GM13977 (cell line): ENCODE measurements at regions not wholly inside any gene's neighbourhood (a gene's known extent, or its start where the extent isn't known, plus 50 kb on each side); places are given as distances from the start of the nearest gene placed in this dataset.

ENCODE experiments used
- DNase-seq: peaks from one replicate; pipeline ENCODE4 v3.0.0; 2012; ENCODE audit warnings: low spot score
- in situ Hi-C: fragments of 300-500 bp; cut with MboI; formaldehyde crosslinking; loops from one replicate; pipeline ENCODE4 v1.12.0; 2022; ENCODE audit warnings: low sequenced_read_pairs, low pct_unique_long_range_greater_than_20kb, mixed read lengths, inconsistent platforms; ENCODE audit not compliant: unreplicated experiment
- TF ChIP-seq, protein P1 (sequence below): IDR thresholded peaks from 2 replicates; pipeline ENCODE4 v1.5.1; 2012; ENCODE audit warnings: mild to moderate bottlenecking, control low read depth; ENCODE audit not compliant: insufficient read depth; ENCODE audit errors: extremely low read depth, missing control alignments

DNA sequence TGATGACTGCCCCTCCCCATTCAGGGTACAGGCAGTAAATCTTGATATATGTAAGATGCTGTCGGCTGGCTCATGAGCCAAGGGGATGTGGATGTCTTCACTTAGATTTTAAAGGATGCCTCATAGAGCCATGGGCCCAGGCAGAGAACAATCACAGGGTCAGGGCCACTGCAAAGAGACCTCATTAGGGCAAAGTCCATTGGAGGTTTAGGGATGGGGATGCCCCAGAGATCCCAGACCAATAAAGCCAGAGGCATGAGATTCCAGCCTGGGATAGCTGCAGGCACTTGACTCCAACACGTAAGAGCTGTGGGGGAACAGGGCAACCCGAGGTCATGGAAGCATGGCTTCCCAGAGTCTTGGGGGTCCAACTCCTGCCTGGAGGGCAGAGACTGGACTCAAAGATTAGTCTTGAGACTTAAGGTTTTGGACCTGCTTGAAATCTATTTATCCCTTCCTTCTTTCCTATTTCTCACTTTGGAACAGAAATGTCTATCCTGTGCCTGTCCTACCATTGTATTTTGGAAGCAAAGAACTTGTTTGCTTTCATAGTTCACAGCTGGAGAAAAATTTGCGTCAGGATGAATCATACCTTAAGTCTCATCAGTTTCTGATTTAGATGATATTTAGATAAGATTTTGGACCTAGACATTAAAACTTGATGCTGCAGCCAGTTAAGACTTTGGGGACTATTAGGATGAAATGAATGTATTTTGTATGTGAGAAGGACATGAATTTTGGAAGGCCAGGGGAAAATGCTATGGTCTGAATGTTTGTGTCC, 101.3 kb upstream of the ADRA1B start:
- TF ChIP-seq, protein P1, sequence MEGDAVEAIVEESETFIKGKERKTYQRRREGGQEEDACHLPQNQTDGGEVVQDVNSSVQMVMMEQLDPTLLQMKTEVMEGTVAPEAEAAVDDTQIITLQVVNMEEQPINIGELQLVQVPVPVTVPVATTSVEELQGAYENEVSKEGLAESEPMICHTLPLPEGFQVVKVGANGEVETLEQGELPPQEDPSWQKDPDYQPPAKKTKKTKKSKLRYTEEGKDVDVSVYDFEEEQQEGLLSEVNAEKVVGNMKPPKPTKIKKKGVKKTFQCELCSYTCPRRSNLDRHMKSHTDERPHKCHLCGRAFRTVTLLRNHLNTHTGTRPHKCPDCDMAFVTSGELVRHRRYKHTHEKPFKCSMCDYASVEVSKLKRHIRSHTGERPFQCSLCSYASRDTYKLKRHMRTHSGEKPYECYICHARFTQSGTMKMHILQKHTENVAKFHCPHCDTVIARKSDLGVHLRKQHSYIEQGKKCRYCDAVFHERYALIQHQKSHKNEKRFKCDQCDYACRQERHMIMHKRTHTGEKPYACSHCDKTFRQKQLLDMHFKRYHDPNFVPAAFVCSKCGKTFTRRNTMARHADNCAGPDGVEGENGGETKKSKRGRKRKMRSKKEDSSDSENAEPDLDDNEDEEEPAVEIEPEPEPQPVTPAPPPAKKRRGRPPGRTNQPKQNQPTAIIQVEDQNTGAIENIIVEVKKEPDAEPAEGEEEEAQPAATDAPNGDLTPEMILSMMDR, result no peak
- DNase-seq, result no peak
- in situ Hi-C loops, result no loop called here

- no peak for DNase-seq
- in situ Hi-C loops, result no loop called here
- TF ChIP-seq, protein P1, result no peak
These were observed 98.8 kb upstream of the ADRA1B start for GRCh38 chr5:159817262-159818029.

DNA sequence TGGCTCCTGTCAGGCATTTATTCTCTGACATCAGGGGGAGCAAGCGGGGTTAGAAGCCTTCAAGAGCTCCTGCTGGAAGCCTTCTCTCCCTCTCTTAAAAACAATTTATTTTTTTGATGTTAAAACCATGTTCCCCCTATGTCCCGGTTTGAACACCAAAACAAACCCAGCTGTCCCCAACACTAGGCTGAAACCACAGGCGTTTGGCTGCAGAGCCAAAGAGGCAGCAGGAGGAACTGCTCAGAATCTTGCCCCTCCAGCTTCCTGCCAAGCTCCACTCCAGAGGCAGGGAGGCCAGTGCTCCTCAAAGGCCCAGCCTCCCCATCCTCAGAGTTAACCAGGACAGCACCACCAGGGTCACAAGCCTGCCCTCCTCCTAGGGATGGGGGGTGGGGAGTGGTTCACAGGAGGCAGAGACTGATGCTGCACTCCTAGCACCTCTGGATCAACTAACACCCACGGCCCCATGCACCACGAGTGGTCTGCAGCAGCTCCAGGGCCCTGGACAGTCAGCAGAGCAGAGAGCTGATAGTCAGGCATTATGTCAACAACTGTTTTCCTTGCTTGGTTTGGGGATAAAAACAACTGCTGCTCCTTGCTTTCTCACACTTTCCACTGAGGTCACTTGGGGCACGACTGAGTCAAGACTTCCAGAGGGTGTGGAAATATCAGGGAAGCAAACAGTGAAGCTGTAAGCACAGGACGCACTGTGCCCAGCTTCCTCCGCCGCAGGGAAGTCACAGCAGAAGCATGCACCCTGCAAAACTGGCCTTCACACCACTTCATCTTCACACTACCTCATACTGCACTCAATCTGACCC, 96.5 kb upstream of the ADRA1B start:
- TF ChIP-seq, protein P1, result no peak
- DNase-seq, result no peak
- in situ Hi-C loops, result no loop called here

DNA sequence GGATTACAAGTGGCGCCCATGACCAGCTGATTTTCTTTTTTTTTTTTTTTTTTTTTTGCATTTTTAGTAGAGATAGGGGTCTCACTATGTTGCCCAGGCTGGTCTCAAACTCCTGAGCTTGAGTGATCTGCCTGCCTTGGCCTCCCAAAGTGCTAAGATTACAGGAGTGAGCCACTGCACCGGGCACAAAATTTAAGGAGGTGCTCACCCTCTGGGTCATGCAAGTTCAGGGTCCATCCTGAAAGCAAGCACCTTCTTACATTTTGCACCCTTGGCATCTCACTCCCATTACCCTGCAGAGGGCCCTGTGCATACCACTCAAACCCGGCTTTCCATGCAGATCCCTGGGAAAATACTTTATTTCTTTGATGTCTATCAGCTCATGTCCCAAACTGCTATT, 95.6 kb upstream of the ADRA1B start:
- TF ChIP-seq, protein P1, result no peak
- in situ Hi-C loops, result no loop called here
- DNase-seq, result no peak

GRCh38 chr5:159821461-159821940, 94.8 kb upstream of the ADRA1B start:
- in situ Hi-C loops, result no loop called here
- DNase-seq, result no peak
- TF ChIP-seq, protein P1, result no peak

- TF ChIP-seq, protein P1, result no peak
- no peak for DNase-seq
- in situ Hi-C loops, result no loop called here
These were observed 91.8 kb upstream of the ADRA1B start for GRCh38 chr5:159824188-159825161.
